22Rv1 (cell line): ENCODE measurements at regions not wholly inside any gene's neighbourhood (a gene's known extent, or its start where the extent isn't known, plus 50 kb on each side); places are given as distances from the start of the nearest gene placed in this dataset.

Experiments
- CTCF ChIP-seq: fragments of 450-650 bp; IDR thresholded peaks from 2 replicates; pipeline ENCODE4 v1.5.1; 2017; ENCODE audit warnings: mild to moderate bottlenecking
- ZFX ChIP-seq: fragments of 450-650 bp; IDR thresholded peaks from 2 replicates; pipeline ENCODE4 v1.6.1; 2017; ENCODE audit warnings: antibody characterized with exemption, borderline replicate concordance

GRCh38 chr20:39349240-39349639, 387.1 kb downstream of the DHX35 start:
- TF ChIP-seq CTCF (no peak), ZFX (no peak)
